GM23248 (cell line): ENCODE measurements at regions not wholly inside any gene's neighbourhood (a gene's known extent, or its start where the extent isn't known, plus 50 kb on each side); places are given as distances from the start of the nearest gene placed in this dataset.

Experiments used
- EZH2 ChIP-seq: fragments of 200-600 bp; sonication (generic); IDR thresholded peaks from 2 replicates; pipeline ENCODE4 v1.6.1; 2018; ENCODE audit warnings: antibody characterized with exemption, mild to moderate bottlenecking; ENCODE audit not compliant: insufficient read depth, poor library complexity, severe bottlenecking
- EZH2phosphoT487 ChIP-seq: fragments of 200-600 bp; sonication (generic); IDR thresholded peaks from 2 replicates; pipeline ENCODE4 v1.6.1; 2018; ENCODE audit warnings: antibody characterized with exemption, moderate library complexity, mild to moderate bottlenecking, low read depth; ENCODE audit not compliant: insufficient read depth

- no peak for TF ChIP-seq EZH2
- no peak for TF ChIP-seq EZH2phosphoT487
These were observed 156.0 kb upstream of the DPP10 start for GRCh38 chr2:114286438-114286837.
